ENCODE measurements at regions not wholly inside any gene's neighbourhood (a gene's known extent, or its start where the extent isn't known, plus 50 kb on each side); places are given as distances from the start of the nearest gene placed in this dataset.

DNA sequence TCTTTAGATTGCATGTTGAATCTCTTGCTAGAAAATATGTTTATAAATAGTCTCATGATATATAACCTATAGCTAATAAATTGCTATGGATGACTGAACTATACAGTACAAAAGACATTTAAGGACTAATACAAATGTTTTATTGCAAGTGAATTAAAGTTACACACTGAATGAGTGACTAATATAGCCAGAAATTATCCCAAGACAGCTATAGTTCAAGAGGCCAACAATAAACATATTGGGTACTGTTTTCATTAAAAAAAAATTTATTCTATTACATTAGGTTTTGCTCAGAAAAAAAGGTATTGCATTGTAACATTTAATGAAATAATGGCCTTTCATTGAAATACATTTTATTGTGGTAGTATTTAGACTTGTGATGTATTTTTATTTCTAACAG, 819.1 kb downstream of the TRIML1 start:
- TF ChIP-seq CTCF (conservative IDR thresholded peaks at IDR 0.05 in 1 of 2, IDR thresholded peaks at IDR 0.05 in 1 of 2; ENCODE audit: low read depth in 1 of 2, low read length in 2 of 2) (no peak), EZH2 (IDR thresholded peaks at IDR 0.05; ENCODE audit: low read length, missing control alignments) (no peak)

All from fibroblast of lung (primary cell).